ENCODE measurements at regions not wholly inside any gene's neighbourhood (a gene's known extent, or its start where the extent isn't known, plus 50 kb on each side); places are given as distances from the start of the nearest gene placed in this dataset.

- no peak for TF ChIP-seq CTCF (conservative IDR thresholded peaks at IDR 0.05; ENCODE audit: low read depth, low read length)
- TF ChIP-seq POLR2A (IDR thresholded peaks at IDR 0.05; ENCODE audit: low read depth, low read length) = no peak
- no peak for TF ChIP-seq RFX5 (IDR thresholded peaks at IDR 0.05; ENCODE audit: low read depth, low read length)
- no peak for TF ChIP-seq USF2 (IDR thresholded peaks at IDR 0.05; ENCODE audit: low read depth, low read length)
- TF ChIP-seq MXI1 (IDR thresholded peaks at IDR 0.05; ENCODE audit: borderline replicate concordance, low read depth, low read length) = no peak
- no peak for TF ChIP-seq MAFK (IDR thresholded peaks at IDR 0.05; ENCODE audit: low read depth, low read length)
- no peak for TF ChIP-seq RAD21 (IDR thresholded peaks at IDR 0.05; ENCODE audit: low read length)
- no peak for TF ChIP-seq BHLHE40 (IDR thresholded peaks at IDR 0.05; ENCODE audit: low read depth, low read length)
- TF ChIP-seq SMC3 (IDR thresholded peaks at IDR 0.05; ENCODE audit: low read depth, low read length) = no peak
- TF ChIP-seq CEBPB (IDR thresholded peaks at IDR 0.05; ENCODE audit: low read depth, low read length) = peak; percentile 70
- no peak for TF ChIP-seq RCOR1 (IDR thresholded peaks at IDR 0.05; ENCODE audit: insufficient replicate concordance, low read length)
- no peak for TF ChIP-seq MAZ (IDR thresholded peaks at IDR 0.05; ENCODE audit: borderline replicate concordance, low read depth, low read length)
- no peak for TF ChIP-seq ELK1 (IDR thresholded peaks at IDR 0.05; ENCODE audit: borderline replicate concordance, low read depth, low read length)
Measured at GRCh38 chr2:65916177-65916576, 483.8 kb upstream of the SPRED2 start.

All from IMR-90 (cell line).